HuH-7 (cell line): ENCODE measurements at regions not wholly inside any gene's neighbourhood (a gene's known extent, or its start where the extent isn't known, plus 50 kb on each side); places are given as distances from the start of the nearest gene placed in this dataset.
"Not testable (repeated sequence)": the region's sequence is repeated elsewhere in the genome, so short reads cannot be mapped to it uniquely, and the experiment has no call there.

Experiments
- DNase-seq: peaks from one replicate; pipeline ENCODE4 v3.0.0; 2011; ENCODE audit warnings: low spot score

- not testable (repeated sequence) for DNase-seq
Observed at GRCh38 chr3:32042867-32043266, 61.3 kb downstream of the ZNF860 start.

GRCh38 chr3:32045091-32045915, 61.1 kb upstream of the GPD1L start:
- peak; percentile 75 for DNase-seq

- DNase-seq: no peak
Observed at GRCh38 chr3:32046102-32046501, 60.3 kb upstream of the GPD1L start.

GRCh38 chr3:32048487-32049182, 57.8 kb upstream of the GPD1L start:
- no peak for DNase-seq

- no peak for DNase-seq
Observed at GRCh38 chr3:32049916-32050315, 56.5 kb upstream of the GPD1L start.

- not testable (repeated sequence) for DNase-seq
Observed at GRCh38 chr3:32052230-32052629, 54.2 kb upstream of the GPD1L start.

- not testable (repeated sequence) for DNase-seq
Observed at GRCh38 chr3:32052851-32053250, 53.6 kb upstream of the GPD1L start.

GRCh38 chr3:32056559-32057290, 49.7 kb upstream of the GPD1L start:
- no peak for DNase-seq
